ENCODE measurements at regions not wholly inside any gene's neighbourhood (a gene's known extent, or its start where the extent isn't known, plus 50 kb on each side); places are given as distances from the start of the nearest gene placed in this dataset.
A peak's percentile ranks its signal among the peaks of the same experiment; 100 is the strongest.
"Not testable (repeated sequence)": the region's sequence is repeated elsewhere in the genome, so short reads cannot be mapped to it uniquely, and the experiment has no call there.

- Histone ChIP-seq H3K4me3 (no peak overlapping the region), H3K9me3 (no peaks in the 10 kb centered on the region), H3K27me3 (no peaks in the 10 kb centered on the region), H3K27ac (no peak overlapping the region), H3K4me1 (peaks cover 14% of the 10 kb centered on the region), H3K36me3 (no peaks in the 10 kb centered on the region)
- TF ChIP-seq CTCF (IDR thresholded peaks at IDR 0.05) (no peak), POLR2AphosphoS5 (IDR thresholded peaks at IDR 0.05; ENCODE audit: insufficient read depth in 1 of 2, low read depth in 1 of 2) (peak in 1 of 2 donors; percentile 85), POLR2A (IDR thresholded peaks at IDR 0.05) (no peak)
- DNase-seq (ENCODE audit: extremely low spot score in 2 of 2) = peak; percentile 88
- intact Hi-C loops (cut with DNase I) = no loop called here
These were observed 73.0 kb upstream of the RGPD5 start for GRCh38 chr2:109721135-109721534.

- H3K4me3 ChIP-seq = no peak overlapping the region
- H3K9me3 ChIP-seq = no peaks in the 10 kb centered on the region
- H3K36me3 ChIP-seq = no peaks in the 10 kb centered on the region
- no peaks in the 10 kb centered on the region for H3K27me3 ChIP-seq
- peaks cover 14% of the 10 kb centered on the region for H3K4me1 ChIP-seq
- no peak for TF ChIP-seq POLR2A (IDR thresholded peaks at IDR 0.05)
- TF ChIP-seq CTCF (IDR thresholded peaks at IDR 0.05) = no peak
- TF ChIP-seq POLR2AphosphoS5 (IDR thresholded peaks at IDR 0.05; ENCODE audit: insufficient read depth in 1 of 2, low read depth in 1 of 2) = no peak
- H3K27ac ChIP-seq = no peak overlapping the region
- DNase-seq (ENCODE audit: extremely low spot score in 2 of 2) = peak in 1 of 2 donors; percentile 87
- intact Hi-C loops (cut with DNase I) = no loop called here
These were observed 72.5 kb upstream of the RGPD5 start for GRCh38 chr2:109721626-109722025.

- intact Hi-C loops (cut with DNase I) = no loop called here
- peak in 1 of 2 donors; percentile 21 for TF ChIP-seq POLR2AphosphoS5 (IDR thresholded peaks at IDR 0.05; ENCODE audit: insufficient read depth in 1 of 2, low read depth in 1 of 2)
- TF ChIP-seq CTCF (IDR thresholded peaks at IDR 0.05) = no peak
- Histone ChIP-seq H3K4me3 (no peak overlapping the region), H3K4me1 (peaks cover 14% of the 10 kb centered on the region), H3K27ac (no peak overlapping the region), H3K27me3 (no peaks in the 10 kb centered on the region), H3K36me3 (no peaks in the 10 kb centered on the region), H3K9me3 (no peaks in the 10 kb centered on the region)
- peak; percentile 58 to 83 for DNase-seq (ENCODE audit: extremely low spot score in 2 of 2)
These were observed 72.1 kb upstream of the RGPD5 start for GRCh38 chr2:109722026-109722425.

- H3K4me1 ChIP-seq = peaks cover 14% of the 10 kb centered on the region
- H3K27ac ChIP-seq; H3K36me3 ChIP-seq; H3K27me3 ChIP-seq; H3K9me3 ChIP-seq; H3K4me3 ChIP-seq; intact Hi-C loops (cut with DNase I); DNase-seq (ENCODE audit: extremely low spot score in 2 of 2): not testable (repeated sequence)
These were observed 71.5 kb upstream of the RGPD5 start for GRCh38 chr2:109722640-109723039.

GRCh38 chr2:109723153-109723552 is 71.0 kb upstream of the RGPD5 start:
- intact Hi-C loops (cut with DNase I); H3K36me3 ChIP-seq; H3K27me3 ChIP-seq; H3K4me3 ChIP-seq; H3K9me3 ChIP-seq; H3K27ac ChIP-seq: not testable (repeated sequence)
- DNase-seq (ENCODE audit: extremely low spot score in 2 of 2) = peak in 1 of 2 donors; percentile 18
- peaks cover 14% of the 10 kb centered on the region for H3K4me1 ChIP-seq

GRCh38 chr2:109724533-109725460 is 69.3 kb upstream of the RGPD5 start:
- TF ChIP-seq POLR2A (IDR thresholded peaks at IDR 0.05) (no peak), CTCF (IDR thresholded peaks at IDR 0.05) (no peak), POLR2AphosphoS5 (IDR thresholded peaks at IDR 0.05; ENCODE audit: insufficient read depth in 1 of 2, low read depth in 1 of 2) (no peak)
- intact Hi-C loops (cut with DNase I) = loop anchor here (5.0 kb wide), 1 partner anchor 177 kb away; no protein-coding TSS in a partner anchor
- H3K27me3 ChIP-seq = no peaks in the 10 kb centered on the region
- H3K36me3 ChIP-seq = no peaks in the 10 kb centered on the region
- no peak overlapping the region for H3K4me3 ChIP-seq
- DNase-seq (ENCODE audit: extremely low spot score in 2 of 2) = peak; percentile 76 to 87
- no peaks in the 10 kb centered on the region for H3K9me3 ChIP-seq
- H3K4me1 ChIP-seq = peaks cover 23% of the 10 kb centered on the region
- no peak overlapping the region for H3K27ac ChIP-seq

Data from vagina (tissue), 2 donors.